NCI-H1694 (cell line): ENCODE measurements at regions not wholly inside any gene's neighbourhood (a gene's known extent, or its start where the extent isn't known, plus 50 kb on each side); places are given as distances from the start of the nearest gene placed in this dataset.
"Not testable (repeated sequence)": the region's sequence is repeated elsewhere in the genome, so short reads cannot be mapped to it uniquely, and the experiment has no call there.

Experiments
- DNase-seq: peaks from one replicate; lab custom pipeline; 2025; lab: John Stamatoyannopoulos, UW

GRCh38 chr17:20908313-20909267, 134.2 kb downstream of the USP22 start:
- DNase-seq = peak; percentile 10

- no peak for DNase-seq
Measured at GRCh38 chr17:20914658-20915057, 128.2 kb downstream of the USP22 start.

- no peak for DNase-seq
Measured at GRCh38 chr17:20916383-20916782, 126.4 kb downstream of the USP22 start.

- not testable (repeated sequence) for DNase-seq
Measured at GRCh38 chr17:20917610-20918306, 125.1 kb downstream of the USP22 start.

- no peak for DNase-seq
Measured at GRCh38 chr17:20920095-20920814, 122.6 kb downstream of the USP22 start.

GRCh38 chr17:20920815-20921199, 122.0 kb downstream of the USP22 start:
- no peak for DNase-seq

- DNase-seq = no peak
Measured at GRCh38 chr17:20922128-20922670, 120.6 kb downstream of the USP22 start.

GRCh38 chr17:20924306-20924705, 118.5 kb downstream of the USP22 start:
- no peak for DNase-seq

- DNase-seq = no peak
Measured at GRCh38 chr17:20925091-20925490, 117.7 kb downstream of the USP22 start.

- no peak for DNase-seq
Measured at GRCh38 chr17:20925954-20926353, 116.9 kb downstream of the USP22 start.

GRCh38 chr17:20926532-20926931, 116.3 kb downstream of the USP22 start:
- no peak for DNase-seq

GRCh38 chr17:20927308-20927977, 115.4 kb downstream of the USP22 start:
- DNase-seq = no peak

GRCh38 chr17:20929334-20929733, 113.5 kb downstream of the USP22 start:
- DNase-seq = no peak

GRCh38 chr17:20930081-20930760, 112.6 kb downstream of the USP22 start:
- no peak for DNase-seq

- not testable (repeated sequence) for DNase-seq
Measured at GRCh38 chr17:20933040-20933439, 109.8 kb downstream of the USP22 start.

GRCh38 chr17:20934288-20934687, 108.5 kb downstream of the USP22 start:
- DNase-seq = no peak

- no peak for DNase-seq
Measured at GRCh38 chr17:20935740-20936139, 107.1 kb downstream of the USP22 start.

GRCh38 chr17:20938244-20938643, 104.6 kb downstream of the USP22 start:
- no peak for DNase-seq

- DNase-seq = no peak
Measured at GRCh38 chr17:20938988-20939615, 103.7 kb downstream of the USP22 start.

GRCh38 chr17:20941872-20942271, 100.9 kb downstream of the USP22 start:
- DNase-seq = no peak
